ENCODE measurements at regions not wholly inside any gene's neighbourhood (a gene's known extent, or its start where the extent isn't known, plus 50 kb on each side); places are given as distances from the start of the nearest gene placed in this dataset.
A peak's percentile ranks its signal among the peaks of the same experiment; 100 is the strongest.

DNA sequence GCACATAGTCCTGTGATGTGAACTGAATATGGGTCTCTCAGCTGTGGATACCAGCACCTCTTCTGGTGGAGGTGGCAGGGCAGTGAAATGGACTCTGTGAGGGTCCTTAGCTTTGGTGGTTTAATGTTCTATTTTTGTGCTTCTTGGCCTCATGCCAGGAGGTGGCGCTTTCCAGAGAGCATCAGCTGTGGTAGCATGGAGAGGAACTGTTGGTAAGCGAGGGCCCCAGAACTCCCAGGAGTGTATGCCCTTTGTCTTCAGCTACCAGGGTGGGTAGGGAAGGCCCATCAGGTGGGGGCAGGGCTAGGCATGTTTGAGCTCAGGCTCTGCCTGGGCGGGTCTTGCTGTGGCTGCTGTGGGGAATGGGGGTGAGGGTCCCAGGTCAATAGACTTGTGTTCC is 241.7 kb downstream of the AEBP2 start:
- TF ChIP-seq, protein P1, sequence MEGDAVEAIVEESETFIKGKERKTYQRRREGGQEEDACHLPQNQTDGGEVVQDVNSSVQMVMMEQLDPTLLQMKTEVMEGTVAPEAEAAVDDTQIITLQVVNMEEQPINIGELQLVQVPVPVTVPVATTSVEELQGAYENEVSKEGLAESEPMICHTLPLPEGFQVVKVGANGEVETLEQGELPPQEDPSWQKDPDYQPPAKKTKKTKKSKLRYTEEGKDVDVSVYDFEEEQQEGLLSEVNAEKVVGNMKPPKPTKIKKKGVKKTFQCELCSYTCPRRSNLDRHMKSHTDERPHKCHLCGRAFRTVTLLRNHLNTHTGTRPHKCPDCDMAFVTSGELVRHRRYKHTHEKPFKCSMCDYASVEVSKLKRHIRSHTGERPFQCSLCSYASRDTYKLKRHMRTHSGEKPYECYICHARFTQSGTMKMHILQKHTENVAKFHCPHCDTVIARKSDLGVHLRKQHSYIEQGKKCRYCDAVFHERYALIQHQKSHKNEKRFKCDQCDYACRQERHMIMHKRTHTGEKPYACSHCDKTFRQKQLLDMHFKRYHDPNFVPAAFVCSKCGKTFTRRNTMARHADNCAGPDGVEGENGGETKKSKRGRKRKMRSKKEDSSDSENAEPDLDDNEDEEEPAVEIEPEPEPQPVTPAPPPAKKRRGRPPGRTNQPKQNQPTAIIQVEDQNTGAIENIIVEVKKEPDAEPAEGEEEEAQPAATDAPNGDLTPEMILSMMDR (IDR thresholded peaks at IDR 0.05): no peak
- H3K27me3 Mint-ChIP-seq (ENCODE audit: low read depth): no peaks in the 10 kb centered on the region
- no peak for DNase-seq (ENCODE audit: low spot score)
- H3K27ac Mint-ChIP-seq (ENCODE audit: unreplicated experiment): no peak overlapping the region
- no peak overlapping the region for H3K4me3 Mint-ChIP-seq (ENCODE audit: unreplicated experiment)
- H3K36me3 Mint-ChIP-seq (ENCODE audit: low read depth): peaks cover 6% of the 10 kb centered on the region
- H3K4me1 Mint-ChIP-seq (ENCODE audit: low read depth): peaks cover 24% of the 10 kb centered on the region
- peaks cover 41% of the 10 kb centered on the region for H3K9me3 Mint-ChIP-seq (ENCODE audit: low read depth)

DNA sequence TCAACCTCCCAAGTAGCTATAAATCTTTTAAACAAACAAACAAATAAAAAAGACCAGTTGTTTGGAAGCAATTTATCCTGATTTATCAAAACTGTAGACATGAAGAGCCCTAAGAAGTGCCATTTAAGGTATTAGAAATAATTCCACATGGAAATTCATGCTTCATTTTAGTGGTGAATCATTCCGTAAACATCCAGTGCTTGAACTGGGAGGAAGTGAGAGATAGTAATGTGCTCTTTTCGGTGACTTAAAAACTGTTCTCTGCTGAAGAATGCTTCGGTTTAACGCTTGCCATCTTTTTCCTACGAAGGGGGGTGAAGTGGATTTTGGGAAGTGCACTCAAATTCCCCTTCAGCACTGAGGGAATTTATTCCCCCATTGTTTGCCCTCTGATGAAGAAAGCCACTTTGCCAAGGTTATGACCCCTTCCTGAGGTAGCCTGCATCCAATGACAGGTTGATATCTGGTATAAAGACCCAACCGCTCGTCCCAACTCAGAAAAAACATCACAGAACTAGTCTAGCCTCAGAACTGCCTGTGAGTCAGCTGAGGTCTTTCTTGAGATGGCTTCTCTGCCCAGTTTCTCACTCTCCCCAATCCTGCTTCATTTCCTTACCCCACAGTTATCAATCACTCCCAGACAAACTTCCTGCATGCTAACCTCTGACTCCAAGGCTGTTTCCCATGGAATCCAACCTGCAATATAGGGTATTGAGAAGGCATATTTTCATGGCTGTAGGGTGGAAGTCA is 244.1 kb downstream of the AEBP2 start:
- DNase-seq (ENCODE audit: low spot score): no peak
- H3K4me3 Mint-ChIP-seq (ENCODE audit: unreplicated experiment): peak overlapping the region; percentile 33
- peaks cover 21% of the 10 kb centered on the region for H3K9me3 Mint-ChIP-seq (ENCODE audit: low read depth)
- TF ChIP-seq, protein P1 (IDR thresholded peaks at IDR 0.05): no peak
- peaks cover 5% of the 10 kb centered on the region for H3K36me3 Mint-ChIP-seq (ENCODE audit: low read depth)
- H3K4me1 Mint-ChIP-seq (ENCODE audit: low read depth): peaks cover 25% of the 10 kb centered on the region
- H3K27me3 Mint-ChIP-seq (ENCODE audit: low read depth): no peaks in the 10 kb centered on the region
- peak overlapping the region; percentile 91 for H3K27ac Mint-ChIP-seq (ENCODE audit: unreplicated experiment)

DNA sequence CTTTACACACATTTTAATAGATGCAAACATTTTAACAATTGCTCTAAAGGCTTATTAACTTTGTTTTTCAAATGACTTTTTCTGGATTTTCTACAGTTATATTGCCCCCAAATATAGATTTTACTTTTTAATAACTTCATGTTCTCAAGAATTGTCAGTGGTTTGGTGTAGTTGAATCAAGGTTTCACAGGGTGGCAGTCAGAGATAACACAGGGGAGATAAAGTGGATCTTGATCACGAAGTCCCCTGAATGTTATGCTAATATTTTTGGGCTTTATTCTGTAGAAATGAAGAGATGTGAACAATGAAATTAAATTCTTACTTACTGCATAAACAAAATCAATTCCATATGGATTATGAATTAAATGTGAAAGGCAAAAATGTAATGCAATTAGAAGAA is 248.1 kb downstream of the AEBP2 start:
- no peaks in the 10 kb centered on the region for H3K9me3 Mint-ChIP-seq (ENCODE audit: low read depth)
- TF ChIP-seq, protein P1 (IDR thresholded peaks at IDR 0.05): peak; percentile 24
- no peak for DNase-seq (ENCODE audit: low spot score)
- H3K27me3 Mint-ChIP-seq (ENCODE audit: low read depth): no peaks in the 10 kb centered on the region
- peaks cover 32% of the 10 kb centered on the region for H3K4me1 Mint-ChIP-seq (ENCODE audit: low read depth)
- no peak overlapping the region for H3K4me3 Mint-ChIP-seq (ENCODE audit: unreplicated experiment)
- H3K36me3 Mint-ChIP-seq (ENCODE audit: low read depth): peaks cover 1% of the 10 kb centered on the region
- no peak overlapping the region for H3K27ac Mint-ChIP-seq (ENCODE audit: unreplicated experiment)

DNA sequence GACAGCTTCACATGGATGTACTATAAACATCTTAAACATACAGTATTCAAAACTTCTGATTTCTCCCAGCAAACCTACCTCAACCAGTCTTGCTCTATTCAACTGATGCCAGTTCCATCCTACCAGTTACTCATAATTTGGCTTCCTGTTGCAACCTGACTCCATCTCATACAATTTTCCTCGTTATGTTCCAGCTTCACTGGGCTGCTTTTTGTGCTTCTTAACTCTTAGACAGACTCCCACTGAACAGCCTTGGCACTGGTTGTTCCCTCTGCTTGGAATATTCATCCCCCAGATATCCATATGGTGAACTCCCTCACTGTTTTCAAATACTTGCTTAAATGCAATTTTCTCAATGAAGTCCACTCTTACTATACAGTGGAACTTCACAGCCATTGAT is 249.2 kb downstream of the AEBP2 start:
- Mint-ChIP-seq H3K36me3 (ENCODE audit: low read depth) (peaks cover 3% of the 10 kb centered on the region), H3K9me3 (ENCODE audit: low read depth) (peaks cover 8% of the 10 kb centered on the region), H3K4me3 (ENCODE audit: unreplicated experiment) (no peak overlapping the region), H3K4me1 (ENCODE audit: low read depth) (peaks cover 25% of the 10 kb centered on the region), H3K27ac (ENCODE audit: unreplicated experiment) (no peak overlapping the region), H3K27me3 (ENCODE audit: low read depth) (no peaks in the 10 kb centered on the region)
- TF ChIP-seq, protein P1 (IDR thresholded peaks at IDR 0.05): no peak
- no peak for DNase-seq (ENCODE audit: low spot score)

DNA sequence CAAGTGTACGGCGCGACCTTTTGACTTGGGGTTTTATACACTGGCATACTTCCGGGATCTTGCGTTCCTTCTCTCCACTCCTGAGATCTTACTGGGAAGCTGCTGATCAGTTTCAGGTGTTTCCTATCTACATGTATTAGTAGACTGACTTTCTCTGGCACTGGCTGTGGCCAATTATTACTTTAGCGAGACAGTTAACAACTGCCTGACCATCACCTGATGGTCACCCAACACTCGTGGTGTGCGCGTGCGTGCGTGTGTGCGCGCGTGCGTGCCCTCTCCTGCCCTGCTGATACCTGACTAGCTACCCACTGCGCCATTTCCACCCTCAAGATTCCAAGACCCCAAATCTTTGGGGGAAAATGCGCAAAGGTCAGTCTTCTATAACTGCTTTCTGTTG is 249.9 kb downstream of the AEBP2 start:
- no peaks in the 10 kb centered on the region for H3K27me3 Mint-ChIP-seq (ENCODE audit: low read depth)

More for the DNA sequence above, 249.9 kb downstream of the AEBP2 start:
- H3K4me3 Mint-ChIP-seq (ENCODE audit: unreplicated experiment): no peak overlapping the region
- peaks cover 3% of the 10 kb centered on the region for H3K36me3 Mint-ChIP-seq (ENCODE audit: low read depth)
- H3K4me1 Mint-ChIP-seq (ENCODE audit: low read depth): peaks cover 20% of the 10 kb centered on the region
- no peak overlapping the region for H3K27ac Mint-ChIP-seq (ENCODE audit: unreplicated experiment)
- peaks cover 8% of the 10 kb centered on the region for H3K9me3 Mint-ChIP-seq (ENCODE audit: low read depth)
- TF ChIP-seq, protein P1 (IDR thresholded peaks at IDR 0.05): no peak
- no peak for DNase-seq (ENCODE audit: low spot score)

Data from chondrocyte (in vitro differentiated cells).